ENCODE measurements at regions not wholly inside any gene's neighbourhood (a gene's known extent, or its start where the extent isn't known, plus 50 kb on each side); places are given as distances from the start of the nearest gene placed in this dataset.
"Not testable (repeated sequence)": the region's sequence is repeated elsewhere in the genome, so short reads cannot be mapped to it uniquely, and the experiment has no call there.

DNA sequence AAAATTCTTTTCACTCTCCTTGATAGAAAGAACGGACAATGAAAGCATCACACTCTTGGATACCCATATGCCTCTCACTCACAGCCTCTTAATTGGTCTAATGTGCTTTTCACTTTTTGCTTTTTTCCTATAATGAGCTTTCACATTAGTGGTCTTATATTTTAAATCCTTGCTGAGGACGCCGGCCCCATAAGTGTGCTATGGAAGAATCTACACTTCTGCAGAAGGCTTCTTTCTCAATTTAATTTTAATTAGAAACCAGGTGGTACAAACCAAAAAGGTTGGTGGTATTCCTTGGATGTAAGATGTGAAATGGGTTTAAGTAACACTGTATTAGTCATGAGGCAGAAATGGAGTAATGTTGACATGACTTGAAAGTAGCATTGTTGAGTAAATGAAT, 190.6 kb upstream of the NFIA start:
- Mint-ChIP-seq H3K27me3 (no peaks in the 10 kb centered on the region), H3K9me3 (no peaks in the 10 kb centered on the region), H3K27ac (no peak overlapping the region), H3K36me3 (ENCODE audit: low read depth) (no peaks in the 10 kb centered on the region), H3K4me1 (ENCODE audit: low read depth) (peaks cover 12% of the 10 kb centered on the region), H3K4me3 (no peak overlapping the region)
- intact Hi-C loops (cut with micrococcal nuclease), result no loop called here

DNA sequence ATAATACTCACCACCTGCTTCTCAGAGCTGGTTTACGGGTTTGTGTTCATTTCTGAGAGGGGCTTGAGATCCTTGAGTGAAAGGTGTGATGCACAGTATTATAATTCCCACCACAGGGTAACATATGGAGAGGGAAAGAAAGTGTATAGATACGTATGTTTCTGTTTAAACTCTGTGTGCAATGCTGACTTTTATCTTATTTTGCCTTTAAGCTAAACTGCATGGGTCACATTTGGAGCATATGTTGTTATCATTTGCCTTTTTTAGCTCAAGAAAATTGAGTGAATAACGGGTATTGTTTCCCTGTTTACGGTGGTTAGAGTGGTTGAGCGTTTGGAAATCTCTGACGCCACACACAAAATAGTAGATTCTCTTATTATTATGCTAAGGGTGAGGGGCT, 191.1 kb upstream of the NFIA start:
- Mint-ChIP-seq H3K27ac (no peak overlapping the region), H3K36me3 (ENCODE audit: low read depth) (no peaks in the 10 kb centered on the region), H3K4me1 (ENCODE audit: low read depth) (peaks cover 12% of the 10 kb centered on the region), H3K9me3 (no peaks in the 10 kb centered on the region), H3K4me3 (no peak overlapping the region), H3K27me3 (no peaks in the 10 kb centered on the region)
- intact Hi-C loops (cut with micrococcal nuclease), result no loop called here

DNA sequence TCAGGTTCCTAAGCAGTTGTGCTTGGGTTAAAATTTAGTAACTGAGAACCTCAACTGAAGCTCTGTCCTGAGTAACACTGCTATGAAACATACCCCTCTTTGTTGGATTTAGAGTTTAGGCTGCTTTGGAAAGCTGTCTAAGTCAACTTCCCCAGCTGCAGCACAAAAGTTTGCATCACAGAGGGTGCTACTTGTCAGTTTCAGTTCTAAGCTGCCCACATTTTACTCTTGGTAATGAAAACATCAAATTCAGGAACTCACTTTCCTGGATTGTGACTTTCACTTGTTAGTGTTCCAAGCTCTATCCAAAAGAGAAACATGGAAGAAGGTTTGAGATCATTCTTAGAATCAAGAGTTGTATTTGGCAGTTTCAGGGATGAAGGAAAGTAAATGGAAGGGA, 191.7 kb upstream of the NFIA start:
- Mint-ChIP-seq H3K27ac (no peak overlapping the region), H3K27me3 (no peaks in the 10 kb centered on the region), H3K36me3 (ENCODE audit: low read depth) (no peaks in the 10 kb centered on the region), H3K4me1 (ENCODE audit: low read depth) (peaks cover 12% of the 10 kb centered on the region), H3K4me3 (no peak overlapping the region), H3K9me3 (no peaks in the 10 kb centered on the region)
- intact Hi-C loops (cut with micrococcal nuclease), result no loop called here

DNA sequence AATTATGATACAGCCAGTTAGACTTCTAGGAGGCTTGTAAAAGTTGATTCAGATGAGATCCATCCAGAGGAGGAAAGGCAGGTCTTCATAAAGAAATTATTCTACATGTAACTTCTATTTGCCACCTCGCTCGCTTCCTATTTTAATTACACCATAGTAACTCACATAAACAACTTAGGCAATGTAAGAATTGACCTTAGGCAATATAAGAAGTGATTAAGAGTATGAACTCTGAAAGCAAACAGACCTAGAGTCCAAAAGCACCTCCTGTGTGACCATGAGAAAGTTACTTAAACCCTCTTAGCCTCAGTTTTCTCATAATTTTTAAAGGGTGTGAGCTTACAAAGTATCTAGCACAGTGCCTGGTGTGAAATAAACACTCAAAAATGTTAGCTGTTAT, 192.7 kb upstream of the NFIA start:
- no peak overlapping the region for H3K4me3 Mint-ChIP-seq
- no peaks in the 10 kb centered on the region for H3K27me3 Mint-ChIP-seq
- H3K36me3 Mint-ChIP-seq (ENCODE audit: low read depth), result no peaks in the 10 kb centered on the region
- no peaks in the 10 kb centered on the region for H3K9me3 Mint-ChIP-seq
- intact Hi-C loops (cut with micrococcal nuclease), result no loop called here
- H3K4me1 Mint-ChIP-seq (ENCODE audit: low read depth), result peaks cover 12% of the 10 kb centered on the region
- H3K27ac Mint-ChIP-seq, result no peak overlapping the region

DNA sequence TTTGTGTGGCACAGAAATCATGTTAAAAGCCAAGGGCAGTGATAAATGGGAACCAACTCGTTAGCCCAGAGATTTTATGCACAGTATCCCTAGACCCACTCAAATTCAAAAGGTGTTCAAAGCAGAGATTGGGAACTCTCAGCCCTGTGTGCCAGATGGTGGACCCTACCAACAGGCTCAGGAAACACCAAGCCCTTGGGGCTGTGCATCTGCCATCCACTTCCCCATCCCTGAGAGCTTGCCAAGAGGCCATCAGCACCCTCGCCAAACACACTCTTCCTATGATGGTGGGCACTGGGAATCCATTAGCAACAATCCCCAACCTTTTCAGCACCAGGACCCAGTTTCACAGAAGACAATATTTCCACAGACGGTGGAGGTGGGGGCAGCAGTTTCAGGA, 194.2 kb upstream of the NFIA start:
- H3K4me3 Mint-ChIP-seq, result no peak overlapping the region

DNA sequence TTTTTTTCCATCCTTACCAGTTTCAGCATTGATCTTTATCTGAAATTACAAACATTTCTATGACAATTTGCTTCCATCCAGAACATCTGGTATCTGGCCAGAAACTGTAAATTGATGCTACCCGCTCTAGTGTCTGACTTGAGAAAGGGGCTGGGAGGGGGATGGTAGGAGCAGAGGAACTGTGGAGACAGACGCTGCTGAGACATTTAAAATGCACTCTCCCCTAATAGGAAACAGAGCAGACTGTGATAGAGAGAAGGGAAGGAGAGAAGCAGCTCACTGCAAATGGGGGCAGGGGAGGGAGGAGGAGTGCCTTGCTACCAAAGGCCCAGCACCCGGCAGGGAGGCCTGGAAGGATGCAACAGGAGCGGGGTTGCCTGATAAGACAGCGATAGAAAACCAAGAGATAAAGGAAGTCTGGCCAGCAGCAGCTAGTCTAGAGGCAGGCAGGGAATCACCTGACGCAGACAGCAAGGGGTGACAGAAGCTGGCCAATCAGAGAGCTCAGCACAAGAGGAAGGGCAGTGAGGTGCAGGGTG, 195.5 kb upstream of the NFIA start:
- no peaks in the 10 kb centered on the region for H3K36me3 Mint-ChIP-seq (ENCODE audit: low read depth)
- intact Hi-C loops (cut with micrococcal nuclease), result no loop called here
- no peak overlapping the region for H3K27ac Mint-ChIP-seq
- H3K9me3 Mint-ChIP-seq, result no peaks in the 10 kb centered on the region
- no peak overlapping the region for H3K4me3 Mint-ChIP-seq
- H3K27me3 Mint-ChIP-seq, result no peaks in the 10 kb centered on the region
- H3K4me1 Mint-ChIP-seq (ENCODE audit: low read depth), result peaks cover 12% of the 10 kb centered on the region

More for the DNA sequence above, 194.2 kb upstream of the NFIA start:
- Mint-ChIP-seq H3K4me1 (ENCODE audit: low read depth) (peaks cover 12% of the 10 kb centered on the region), H3K36me3 (ENCODE audit: low read depth) (no peaks in the 10 kb centered on the region), H3K27me3 (no peaks in the 10 kb centered on the region), H3K9me3 (no peaks in the 10 kb centered on the region), H3K27ac (no peak overlapping the region)
- intact Hi-C loops (cut with micrococcal nuclease), result no loop called here

DNA sequence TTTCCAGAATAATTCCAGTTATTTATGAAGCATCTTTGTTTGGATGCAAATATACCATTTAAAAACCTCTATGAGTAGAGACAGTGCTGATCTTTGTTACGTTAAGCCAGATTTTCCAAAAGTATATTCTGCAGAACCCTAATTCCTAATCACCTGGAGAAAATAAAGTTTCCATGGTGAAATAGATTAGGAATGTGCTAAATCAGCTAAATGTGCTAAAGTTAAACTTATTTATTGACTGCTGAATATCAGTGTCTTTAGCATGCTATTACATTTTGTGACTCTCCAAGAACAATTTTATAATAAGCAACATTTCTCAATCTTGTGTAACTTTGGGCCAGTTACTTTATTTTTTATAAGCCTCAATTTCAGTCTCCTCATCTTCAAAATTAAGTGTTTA, 196.3 kb upstream of the NFIA start:
- Mint-ChIP-seq H3K27ac (no peak overlapping the region), H3K4me3 (no peak overlapping the region)
- intact Hi-C loops (cut with micrococcal nuclease), result no loop called here

DNA sequence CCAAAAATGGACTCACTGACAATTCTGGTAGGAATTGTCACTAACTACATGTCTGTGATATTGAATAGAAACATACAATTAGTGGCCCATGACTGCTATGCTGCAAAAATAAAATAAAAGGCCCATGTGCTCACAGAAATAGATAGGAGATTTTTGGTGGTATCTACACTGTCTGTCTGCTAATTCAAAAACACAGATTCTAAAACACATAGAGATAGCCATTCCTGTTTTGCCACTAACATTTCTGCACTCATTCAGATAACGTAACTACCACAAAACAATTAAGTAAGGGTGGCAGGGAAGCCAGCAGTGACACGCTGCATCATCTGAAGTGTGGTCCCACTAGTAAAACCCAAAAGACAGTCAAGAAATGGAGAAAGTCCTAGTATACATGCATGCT, 202.2 kb upstream of the NFIA start:
- H3K9me3 Mint-ChIP-seq, result no peaks in the 10 kb centered on the region
- no peaks in the 10 kb centered on the region for H3K27me3 Mint-ChIP-seq
- intact Hi-C loops (cut with micrococcal nuclease), result no loop called here
- H3K4me1 Mint-ChIP-seq (ENCODE audit: low read depth), result no peaks in the 10 kb centered on the region
- H3K36me3 Mint-ChIP-seq (ENCODE audit: low read depth), result no peaks in the 10 kb centered on the region
- H3K27ac Mint-ChIP-seq, result no peak overlapping the region
- no peak overlapping the region for H3K4me3 Mint-ChIP-seq

More for the DNA sequence above, 196.3 kb upstream of the NFIA start:
- no peaks in the 10 kb centered on the region for H3K27me3 Mint-ChIP-seq
- no peaks in the 10 kb centered on the region for H3K36me3 Mint-ChIP-seq (ENCODE audit: low read depth)
- H3K4me1 Mint-ChIP-seq (ENCODE audit: low read depth), result peaks cover 11% of the 10 kb centered on the region
- H3K9me3 Mint-ChIP-seq, result no peaks in the 10 kb centered on the region

DNA sequence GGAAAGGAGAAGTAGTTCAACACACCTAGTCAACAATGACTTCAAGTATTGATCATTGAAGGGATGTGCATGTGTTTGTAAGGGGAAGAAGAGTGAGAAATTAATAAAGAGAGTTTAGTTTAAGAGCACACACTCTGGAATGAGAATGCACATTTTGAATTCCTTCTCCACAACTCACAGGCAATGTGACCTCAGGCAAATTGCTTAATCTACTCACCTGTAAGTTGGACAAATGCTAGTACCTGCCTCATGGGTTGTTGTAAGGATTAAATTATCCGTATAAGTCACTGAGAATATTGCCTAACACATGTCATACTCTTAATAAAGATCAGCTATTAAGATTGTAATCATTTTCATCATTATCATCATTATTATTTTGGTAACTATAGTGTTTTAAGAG, 204.0 kb upstream of the NFIA start:
- Mint-ChIP-seq H3K27me3 (no peaks in the 10 kb centered on the region), H3K27ac (no peak overlapping the region), H3K4me1 (ENCODE audit: low read depth) (peaks cover 7% of the 10 kb centered on the region), H3K9me3 (no peaks in the 10 kb centered on the region), H3K4me3 (no peak overlapping the region), H3K36me3 (ENCODE audit: low read depth) (no peaks in the 10 kb centered on the region)
- intact Hi-C loops (cut with micrococcal nuclease), result no loop called here

DNA sequence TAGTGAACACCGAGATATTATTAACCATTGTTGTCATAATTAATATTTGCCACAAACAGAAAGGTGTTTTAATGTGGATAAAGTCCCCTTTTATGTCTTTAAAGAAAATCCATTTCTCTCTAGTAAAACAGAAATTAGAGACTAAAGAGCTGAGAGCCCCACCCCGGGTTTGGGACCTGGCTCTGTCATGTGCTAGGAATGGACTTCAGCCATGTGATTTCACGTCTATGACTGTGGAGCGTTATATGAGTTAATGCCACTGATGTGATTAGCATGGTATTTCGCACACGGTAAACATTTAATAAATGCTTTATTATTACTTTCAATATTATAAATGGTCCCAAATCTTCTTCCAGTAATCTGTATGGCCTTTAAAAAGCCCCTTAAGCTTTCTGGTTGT, 205.0 kb upstream of the NFIA start:
- Mint-ChIP-seq H3K36me3 (ENCODE audit: low read depth) (no peaks in the 10 kb centered on the region), H3K27ac (no peak overlapping the region), H3K4me1 (ENCODE audit: low read depth) (peaks cover 7% of the 10 kb centered on the region), H3K9me3 (no peaks in the 10 kb centered on the region), H3K4me3 (no peak overlapping the region), H3K27me3 (no peaks in the 10 kb centered on the region)
- intact Hi-C loops (cut with micrococcal nuclease), result no loop called here

DNA sequence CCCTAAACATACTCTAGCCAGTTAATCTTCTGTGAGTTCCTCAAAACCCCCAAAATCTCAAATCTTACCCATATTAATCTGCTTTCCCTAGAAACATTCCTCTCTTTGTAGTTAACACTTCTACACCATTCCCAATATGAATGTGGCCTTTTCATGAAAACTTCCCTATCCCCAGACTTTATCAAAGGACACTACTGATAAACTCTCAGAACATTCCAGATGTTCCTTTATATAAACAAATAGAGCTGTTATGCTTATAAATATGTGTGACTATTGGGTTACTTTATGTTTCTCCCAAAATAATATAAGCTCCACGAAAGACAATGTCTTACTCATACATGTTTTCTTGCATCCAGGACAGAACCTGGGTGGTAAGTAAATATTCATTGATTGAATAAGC, 205.4 kb upstream of the NFIA start:
- peaks cover 7% of the 10 kb centered on the region for H3K4me1 Mint-ChIP-seq (ENCODE audit: low read depth)
- intact Hi-C loops (cut with micrococcal nuclease), result no loop called here
- H3K9me3 Mint-ChIP-seq, result no peaks in the 10 kb centered on the region
- no peak overlapping the region for H3K27ac Mint-ChIP-seq
- no peak overlapping the region for H3K4me3 Mint-ChIP-seq
- H3K27me3 Mint-ChIP-seq, result no peaks in the 10 kb centered on the region
- no peaks in the 10 kb centered on the region for H3K36me3 Mint-ChIP-seq (ENCODE audit: low read depth)

DNA sequence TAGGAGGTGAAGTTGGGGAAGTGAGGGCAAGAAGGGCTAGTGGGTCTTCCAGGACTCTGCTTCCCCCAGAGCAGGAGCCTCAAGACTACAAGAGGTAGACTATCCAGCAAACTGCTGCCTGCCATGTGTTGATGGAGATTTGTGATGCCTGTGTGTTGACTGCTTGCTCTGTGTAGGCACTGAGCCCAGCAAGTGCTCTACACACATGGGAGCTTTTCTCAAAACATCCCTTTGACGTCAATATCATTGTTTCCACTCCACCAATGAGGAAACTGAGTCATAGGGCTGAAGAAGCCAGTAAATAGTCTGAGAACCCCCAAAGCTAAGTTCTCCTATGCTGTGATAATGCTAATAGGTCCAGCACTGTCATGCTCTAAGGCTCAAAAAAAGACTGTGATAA, 207.2 kb upstream of the NFIA start:
- H3K4me3 Mint-ChIP-seq, result no peak overlapping the region
- H3K27ac Mint-ChIP-seq, result no peak overlapping the region
- peaks cover 7% of the 10 kb centered on the region for H3K4me1 Mint-ChIP-seq (ENCODE audit: low read depth)
- H3K36me3 Mint-ChIP-seq (ENCODE audit: low read depth), result no peaks in the 10 kb centered on the region
- no peaks in the 10 kb centered on the region for H3K9me3 Mint-ChIP-seq
- no peaks in the 10 kb centered on the region for H3K27me3 Mint-ChIP-seq
- intact Hi-C loops (cut with micrococcal nuclease), result no loop called here

DNA sequence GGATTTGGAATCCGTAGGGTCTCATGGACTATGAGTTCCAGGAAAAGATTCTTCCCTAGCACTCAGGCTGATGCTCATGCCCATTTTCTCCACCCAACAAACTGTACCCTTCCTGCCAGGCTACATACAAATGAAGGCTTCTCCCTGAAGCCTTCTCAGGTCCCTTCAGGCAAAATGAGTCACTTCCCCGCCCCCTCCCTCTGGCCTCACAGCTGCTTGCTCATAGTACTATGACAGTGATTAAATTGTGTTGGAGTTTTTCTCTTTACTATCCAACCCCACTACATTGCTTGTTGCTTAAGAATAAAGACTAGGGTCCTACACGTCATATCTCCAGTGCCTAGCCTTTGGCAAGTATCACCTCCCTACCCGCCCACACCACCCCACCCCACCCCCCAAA, 207.6 kb upstream of the NFIA start:
- Mint-ChIP-seq H3K27me3 (no peaks in the 10 kb centered on the region), H3K9me3 (no peaks in the 10 kb centered on the region), H3K4me3 (no peak overlapping the region), H3K27ac (no peak overlapping the region), H3K4me1 (ENCODE audit: low read depth) (peaks cover 7% of the 10 kb centered on the region), H3K36me3 (ENCODE audit: low read depth) (no peaks in the 10 kb centered on the region)
- intact Hi-C loops (cut with micrococcal nuclease), result no loop called here

DNA sequence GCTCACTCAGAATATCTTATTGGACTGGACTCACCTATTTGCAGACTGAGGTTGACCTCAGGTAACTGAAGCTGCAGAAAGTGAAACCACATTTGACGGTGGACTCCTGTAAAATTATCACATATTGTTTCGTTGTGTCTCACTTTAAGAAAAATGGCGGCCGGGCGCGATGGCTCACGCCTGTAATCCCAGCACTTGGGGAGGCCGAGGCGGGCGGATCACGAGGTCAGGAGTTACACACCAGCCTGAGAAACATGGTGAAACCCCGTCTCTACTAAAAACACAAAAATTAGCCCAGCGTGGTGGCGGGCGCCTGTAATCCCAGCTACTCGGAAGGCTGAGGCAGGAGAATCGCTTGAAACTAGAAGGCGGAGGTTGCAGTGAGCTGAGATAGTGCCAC, 209.0 kb upstream of the NFIA start:
- H3K4me1 Mint-ChIP-seq (ENCODE audit: low read depth); H3K4me3 Mint-ChIP-seq; intact Hi-C loops (cut with micrococcal nuclease); H3K36me3 Mint-ChIP-seq (ENCODE audit: low read depth); H3K27ac Mint-ChIP-seq; H3K9me3 Mint-ChIP-seq; H3K27me3 Mint-ChIP-seq: not testable (repeated sequence)

DNA sequence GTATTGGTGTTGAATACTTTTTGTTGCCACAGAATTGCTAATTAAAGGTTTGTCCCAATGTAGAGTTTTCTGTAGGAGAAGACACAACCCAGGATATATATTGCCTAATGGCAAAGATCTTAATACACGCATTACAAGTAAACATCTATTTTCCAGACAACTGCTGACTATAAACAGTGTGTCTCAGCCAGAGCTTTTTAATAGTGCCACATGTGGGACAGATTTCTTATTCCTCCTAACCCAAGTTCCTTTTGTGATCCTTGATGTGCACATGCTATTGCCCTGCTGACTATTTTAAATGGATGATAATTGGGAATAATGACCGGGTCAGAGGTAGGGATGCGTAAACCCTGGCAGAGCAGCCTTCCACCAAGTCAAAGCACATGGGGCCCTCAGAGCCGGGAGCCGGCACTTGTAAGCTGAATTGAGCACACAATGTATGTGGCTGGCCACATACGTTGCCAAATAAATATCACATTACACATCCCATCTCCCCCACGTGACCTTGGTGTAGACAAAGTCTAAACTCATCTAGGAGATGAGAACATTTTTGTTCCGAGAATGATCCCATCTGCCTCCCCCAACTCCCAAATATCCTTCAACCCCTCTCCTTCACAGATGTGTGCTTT, 209.8 kb upstream of the NFIA start:
- H3K4me1 Mint-ChIP-seq (ENCODE audit: low read depth), result peaks cover 7% of the 10 kb centered on the region
- no peaks in the 10 kb centered on the region for H3K36me3 Mint-ChIP-seq (ENCODE audit: low read depth)
- no peaks in the 10 kb centered on the region for H3K9me3 Mint-ChIP-seq
- intact Hi-C loops (cut with micrococcal nuclease), result no loop called here
- no peak overlapping the region for H3K4me3 Mint-ChIP-seq
- no peak overlapping the region for H3K27ac Mint-ChIP-seq
- H3K27me3 Mint-ChIP-seq, result no peaks in the 10 kb centered on the region
